ENCODE measurements at regions not wholly inside any gene's neighbourhood (a gene's known extent, or its start where the extent isn't known, plus 50 kb on each side); places are given as distances from the start of the nearest gene placed in this dataset.

GRCh38 chr2:146135245-146135644 is 1615.3 kb upstream of the ZEB2 start:
- TF ChIP-seq CTCF (IDR thresholded peaks at IDR 0.05) (no peak), POLR2A (IDR thresholded peaks at IDR 0.05) (no peak)
